HG03378 (cell line): ENCODE measurements at regions not wholly inside any gene's neighbourhood (a gene's known extent, or its start where the extent isn't known, plus 50 kb on each side); places are given as distances from the start of the nearest gene placed in this dataset.

ENCODE experiments used
- ATAC-seq: cut with Tn5 transposase; IDR thresholded peaks from one replicate; pipeline ENCODE4 v1.9.1; 2021; ENCODE audit warnings: mild to moderate bottlenecking, moderate library complexity; ENCODE audit not compliant: unreplicated experiment

- ATAC-seq: no peak
Observed at GRCh38 chr12:127192391-127192790, 1074.6 kb upstream of the TMEM132C start.

GRCh38 chr12:127193341-127193740 lies 1073.6 kb upstream of the TMEM132C start:
- ATAC-seq: no peak

DNA sequence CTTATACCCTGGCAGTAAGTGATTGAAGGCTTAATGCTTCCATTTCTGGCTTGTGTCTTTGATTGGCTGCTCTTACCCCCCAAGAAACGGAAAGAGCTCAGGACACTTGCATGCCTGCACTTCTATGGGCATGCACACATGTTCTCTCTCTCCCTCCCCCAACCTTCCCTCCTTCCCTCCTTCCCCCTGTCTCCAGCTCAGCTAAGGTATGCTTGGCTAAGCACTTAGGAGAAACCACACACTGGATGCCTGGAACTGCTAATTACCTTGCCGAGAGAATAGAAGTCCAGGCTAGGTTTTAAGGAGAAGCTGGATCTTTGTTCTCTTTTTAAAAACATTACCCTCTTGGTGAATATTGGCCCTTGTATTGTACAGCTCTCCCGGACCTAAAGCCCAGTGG lies 1072.8 kb upstream of the TMEM132C start:
- ATAC-seq: no peak

- ATAC-seq: no peak
Observed at GRCh38 chr12:127205781-127206555, 1061.0 kb upstream of the TMEM132C start.

DNA sequence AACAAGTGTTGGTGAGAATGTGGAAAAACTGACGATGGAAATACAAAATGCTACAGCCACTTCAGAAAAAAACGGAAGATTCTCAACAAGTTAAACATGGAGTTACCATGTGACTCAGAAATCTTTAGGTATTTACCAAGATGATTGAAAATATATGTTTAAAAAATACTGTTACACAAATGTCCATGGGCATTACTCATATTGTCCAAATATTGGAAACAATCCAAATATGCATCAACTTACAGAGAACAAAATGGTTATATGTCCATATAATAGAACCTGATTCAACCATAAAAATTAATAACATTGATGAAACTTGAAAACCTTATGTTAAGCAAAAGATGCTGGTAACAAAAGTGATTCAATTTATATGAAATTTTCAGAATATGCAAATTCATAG lies 1057.7 kb upstream of the TMEM132C start:
- ATAC-seq: no peak

DNA sequence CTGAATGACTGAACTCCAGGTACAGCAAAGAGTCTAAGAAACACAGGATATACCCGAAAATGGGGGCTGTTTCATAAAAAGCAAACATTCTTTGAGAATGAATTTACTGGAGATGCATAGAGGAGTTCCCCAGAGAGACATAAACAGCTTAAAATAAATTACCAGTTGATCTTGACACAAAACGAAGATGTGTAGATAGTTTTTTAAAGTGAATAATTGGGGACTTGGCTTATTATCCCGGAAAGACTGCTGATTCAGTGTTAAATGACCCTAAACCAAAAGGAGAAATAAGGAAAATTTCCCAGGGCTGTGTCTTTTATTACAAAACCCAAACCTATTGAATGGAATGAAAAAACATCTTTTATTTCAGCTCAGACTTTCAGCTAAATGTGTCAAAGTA lies 1052.8 kb upstream of the TMEM132C start:
- ATAC-seq: no peak

DNA sequence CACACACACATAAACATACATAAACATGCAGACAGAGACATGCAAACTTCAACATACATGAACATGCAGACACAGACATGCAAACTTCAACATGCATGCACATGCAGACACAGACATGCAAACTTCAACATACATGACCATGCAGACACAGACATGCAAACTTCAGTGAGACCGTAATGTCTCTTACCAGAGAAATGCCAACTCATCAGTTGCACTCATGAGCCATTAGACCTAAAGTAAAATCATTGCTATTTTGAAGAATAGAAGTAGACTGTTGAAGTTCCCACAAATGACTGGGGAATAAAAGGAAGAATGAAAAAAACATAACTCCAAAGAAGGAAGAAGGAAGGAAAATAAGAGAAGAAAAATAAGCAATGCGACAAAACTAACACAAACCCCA lies 1044.0 kb upstream of the TMEM132C start:
- ATAC-seq: no peak

- ATAC-seq: no peak
Observed at GRCh38 chr12:127223731-127224130, 1043.2 kb upstream of the TMEM132C start.

- no peak for ATAC-seq
Observed at GRCh38 chr12:127230843-127231260, 1036.1 kb upstream of the TMEM132C start.

DNA sequence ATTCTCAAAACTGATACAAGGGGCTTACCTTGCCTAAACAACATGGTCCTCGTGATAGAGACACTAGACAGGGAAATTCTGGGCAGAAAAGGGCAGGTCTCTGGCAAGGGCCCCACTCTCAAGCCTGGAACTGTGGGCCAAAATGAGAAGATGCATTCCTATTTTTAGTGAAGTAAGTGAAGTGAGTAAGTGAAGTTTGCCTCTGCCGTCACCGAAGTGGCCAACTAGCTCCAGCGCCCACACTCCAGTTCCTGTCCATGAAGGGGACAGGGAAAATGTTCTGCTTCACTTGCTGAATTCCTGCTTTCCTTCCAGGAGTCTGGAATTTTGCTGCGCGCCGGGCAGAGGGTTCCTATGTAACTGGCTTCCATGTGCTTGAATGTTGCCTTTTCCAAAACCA lies 1035.6 kb upstream of the TMEM132C start:
- ATAC-seq: no peak

DNA sequence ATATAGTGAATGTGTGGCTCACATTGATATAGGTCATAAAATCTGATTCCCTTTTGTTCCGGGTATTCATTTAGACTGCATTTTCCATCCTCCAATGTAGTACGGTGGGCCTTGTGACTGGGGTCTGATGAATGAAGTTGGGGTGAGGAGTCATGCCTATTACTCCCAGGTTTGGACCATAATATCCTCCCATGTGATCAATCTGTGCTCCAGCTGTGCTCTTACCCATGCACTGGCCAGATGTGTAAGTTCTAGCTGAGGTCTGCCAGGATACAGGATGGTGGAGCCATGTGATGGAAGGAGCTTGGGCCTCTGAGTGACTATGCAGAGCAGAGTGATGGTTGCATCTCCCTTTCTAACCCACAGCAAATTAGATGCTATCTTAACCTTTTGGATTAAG lies 1034.0 kb upstream of the TMEM132C start:
- ATAC-seq: no peak

GRCh38 chr12:127235761-127236160 lies 1031.2 kb upstream of the TMEM132C start:
- no peak for ATAC-seq

DNA sequence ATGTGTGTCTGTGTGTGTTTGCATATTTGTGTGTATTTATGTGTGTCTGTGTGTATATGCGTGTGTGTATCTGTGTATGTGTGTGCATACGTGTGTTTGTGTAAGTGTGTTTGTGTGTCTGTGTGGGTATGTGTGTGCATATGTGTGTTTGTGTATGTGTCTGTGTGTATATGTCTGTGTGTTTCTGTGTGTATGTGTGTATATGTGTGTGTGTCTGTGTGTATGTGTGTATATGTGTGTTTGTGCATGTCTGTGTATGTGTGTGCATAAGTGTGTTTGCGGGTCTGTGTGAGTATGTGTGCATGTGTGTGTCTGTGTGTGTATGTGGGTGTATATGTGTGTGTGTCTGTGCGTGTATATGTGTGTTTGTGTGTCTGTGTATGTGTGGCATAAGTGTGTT lies 1030.5 kb upstream of the TMEM132C start:
- ATAC-seq: no peak

- ATAC-seq: no peak
Observed at GRCh38 chr12:127237151-127237550, 1029.8 kb upstream of the TMEM132C start.

DNA sequence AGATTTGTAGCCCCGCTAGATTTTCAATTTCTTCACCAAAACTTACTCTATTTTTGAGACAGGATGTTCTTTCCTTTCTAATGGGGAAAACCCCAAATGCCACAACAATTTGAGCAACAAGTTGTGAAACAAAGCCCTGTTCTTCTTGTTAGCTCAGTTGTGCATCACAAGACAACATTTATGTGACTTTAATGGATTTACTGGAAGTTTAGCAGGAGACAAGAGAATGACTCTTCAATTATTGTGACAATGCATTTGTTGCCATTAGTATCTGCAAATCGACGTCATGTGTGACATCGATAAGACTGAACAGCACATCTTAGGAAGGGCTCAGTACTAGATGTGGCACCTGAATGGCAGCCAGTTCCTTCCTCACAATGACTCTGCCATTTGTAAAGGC lies 1028.9 kb upstream of the TMEM132C start:
- ATAC-seq: no peak

GRCh38 chr12:127239781-127240180 lies 1027.2 kb upstream of the TMEM132C start:
- no peak for ATAC-seq

DNA sequence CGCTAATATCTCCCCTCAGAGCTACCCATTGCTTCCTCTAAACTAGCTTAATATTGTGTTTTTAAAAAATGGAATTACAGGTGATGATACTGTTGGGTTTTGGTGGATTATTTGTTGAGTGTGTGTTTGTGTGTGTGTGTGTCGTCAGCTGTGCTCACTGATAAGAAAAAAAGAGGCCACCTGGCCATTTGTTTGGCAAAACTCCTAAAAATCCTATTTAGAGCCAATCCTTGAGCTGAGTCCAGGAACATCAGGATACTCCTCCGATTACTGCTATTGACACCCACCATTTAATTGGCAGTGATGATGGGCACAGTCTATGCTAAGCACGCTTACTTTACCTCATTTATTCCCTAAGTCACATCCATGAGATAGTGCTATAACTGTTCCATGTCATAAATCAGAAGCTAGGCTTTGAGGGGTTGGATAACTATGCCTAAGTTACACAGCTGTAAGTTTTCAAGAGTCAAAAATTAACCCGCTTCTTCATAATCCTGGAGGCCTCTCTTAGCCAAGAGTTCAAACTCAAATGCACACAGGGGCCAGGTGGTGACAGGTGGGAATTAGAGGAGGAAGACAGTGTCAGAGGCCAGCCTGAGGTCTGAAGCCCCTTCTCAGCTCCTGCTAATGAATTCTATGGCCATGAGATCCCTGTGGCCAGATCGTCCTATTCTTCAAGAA lies 1026.6 kb upstream of the TMEM132C start:
- ATAC-seq: no peak

- no peak for ATAC-seq
Observed at GRCh38 chr12:127241072-127241817, 1025.7 kb upstream of the TMEM132C start.

DNA sequence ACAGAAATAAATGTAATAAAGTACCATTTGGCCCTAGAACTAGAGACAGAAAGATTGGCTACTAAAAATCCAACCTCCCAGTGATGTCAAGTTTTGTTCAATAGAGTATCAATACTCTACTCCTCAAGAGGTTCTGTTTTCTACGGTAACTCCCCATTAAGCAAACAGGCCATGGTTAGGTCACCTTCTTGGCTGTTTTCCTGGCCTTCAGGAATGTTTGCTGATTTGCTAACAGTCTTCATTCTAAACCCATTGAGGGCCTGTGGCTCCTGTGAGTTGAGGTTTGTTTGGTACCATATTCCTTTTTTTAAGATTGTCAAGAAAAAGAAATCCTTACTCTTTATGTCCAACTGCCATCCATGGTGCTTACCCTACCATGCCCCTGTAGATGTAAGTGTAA lies 1022.0 kb upstream of the TMEM132C start:
- ATAC-seq: no peak

DNA sequence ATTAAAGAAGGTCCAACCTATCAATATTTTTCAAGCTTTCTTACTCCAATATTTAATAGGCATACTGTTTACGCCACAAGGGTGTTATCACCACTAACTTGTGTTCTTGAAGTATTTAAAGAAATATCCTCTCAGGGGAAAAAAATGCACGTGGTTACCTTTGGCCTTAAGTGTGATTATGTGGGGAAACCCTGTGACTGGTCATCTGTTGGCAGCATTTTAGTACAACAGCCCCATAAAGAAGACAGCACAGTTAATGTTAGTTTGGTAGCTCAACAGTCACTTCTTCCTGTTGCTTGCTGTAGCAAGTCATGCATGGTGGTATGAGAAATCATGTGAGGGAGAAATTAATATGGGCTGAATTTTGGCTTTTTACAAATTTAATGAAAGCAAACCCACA lies 1021.5 kb upstream of the TMEM132C start:
- ATAC-seq: no peak

DNA sequence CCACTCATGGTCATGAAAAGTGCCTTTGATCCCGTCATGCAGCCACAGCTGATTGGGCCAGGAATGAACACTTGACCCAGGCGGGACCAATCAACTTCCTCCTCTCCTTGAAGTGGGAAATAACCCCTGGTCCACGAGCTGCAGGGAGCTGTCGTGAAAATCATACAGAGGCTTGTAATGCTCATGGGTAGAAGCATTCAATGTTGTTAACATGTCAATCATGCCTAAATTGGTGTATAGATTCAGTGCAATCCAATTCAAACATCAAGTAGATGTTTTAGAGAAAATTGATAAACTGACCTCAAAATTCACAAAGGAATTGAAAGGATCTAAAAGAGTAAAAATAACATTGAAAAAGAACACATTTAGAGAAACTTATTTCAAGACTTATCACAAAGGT lies 1019.0 kb upstream of the TMEM132C start:
- no peak for ATAC-seq

- ATAC-seq: no peak
Observed at GRCh38 chr12:127249428-127249827, 1017.5 kb upstream of the TMEM132C start.
